Activated CD4-positive, CD25-positive, alpha-beta regulatory T cell treated with anti-CD3 and anti-CD28 coated beads, Interleukin-2, amount 50 U/mL, for 16 hours (primary cell): ENCODE measurements at regions not wholly inside any gene's neighbourhood (a gene's known extent, or its start where the extent isn't known, plus 50 kb on each side); places are given as distances from the start of the nearest gene placed in this dataset.

Source experiments
- DNase-seq: peaks from one replicate; pipeline ENCODE4 v3.0.0-alpha.2; 2020; ENCODE audit warnings: low read depth, low spot score

GRCh38 chr1:168867941-168868634 is 139.1 kb upstream of the DPT start:
- no peak for DNase-seq

- DNase-seq: no peak
These were observed 142.5 kb upstream of the DPT start for GRCh38 chr1:168871531-168871930.

GRCh38 chr1:168875831-168876230 is 146.8 kb upstream of the DPT start:
- DNase-seq: no peak

- no peak for DNase-seq
These were observed 147.8 kb upstream of the DPT start for GRCh38 chr1:168876830-168877229.

- DNase-seq: no peak
These were observed 151.1 kb upstream of the DPT start for GRCh38 chr1:168879896-168880734.

- no peak for DNase-seq
These were observed 152.8 kb upstream of the DPT start for GRCh38 chr1:168881656-168882260.

GRCh38 chr1:168887381-168887780 is 158.4 kb upstream of the DPT start:
- no peak for DNase-seq

- no peak for DNase-seq
These were observed 159.4 kb upstream of the DPT start for GRCh38 chr1:168888418-168888817.

- DNase-seq: no peak
These were observed 163.9 kb upstream of the DPT start for GRCh38 chr1:168892931-168893330.

- DNase-seq: no peak
These were observed 164.4 kb upstream of the DPT start for GRCh38 chr1:168893359-168893801.

GRCh38 chr1:168894397-168894903 is 165.4 kb upstream of the DPT start:
- DNase-seq: no peak

- no peak for DNase-seq
These were observed 168.2 kb upstream of the DPT start for GRCh38 chr1:168897249-168897648.

- no peak for DNase-seq
These were observed 174.3 kb upstream of the DPT start for GRCh38 chr1:168903237-168903830.

GRCh38 chr1:168905633-168906032 is 176.6 kb upstream of the DPT start:
- no peak for DNase-seq

- no peak for DNase-seq
These were observed 177.4 kb upstream of the DPT start for GRCh38 chr1:168906367-168906766.

GRCh38 chr1:168907053-168907452 is 178.0 kb upstream of the DPT start:
- no peak for DNase-seq

- DNase-seq: no peak
These were observed 178.9 kb upstream of the DPT start for GRCh38 chr1:168907786-168908348.

- DNase-seq: no peak
These were observed 181.4 kb upstream of the DPT start for GRCh38 chr1:168910403-168910802.

GRCh38 chr1:168911370-168911769 is 182.4 kb upstream of the DPT start:
- no peak for DNase-seq

- DNase-seq: no peak
These were observed 184.9 kb upstream of the DPT start for GRCh38 chr1:168913711-168914463.

GRCh38 chr1:168917309-168917708 is 188.3 kb upstream of the DPT start:
- DNase-seq: no peak
